H1 (cell line): ENCODE measurements at regions not wholly inside any gene's neighbourhood (a gene's known extent, or its start where the extent isn't known, plus 50 kb on each side); places are given as distances from the start of the nearest gene placed in this dataset.

Experiments used
- BCL11A ChIP-seq, 2 experiments: IDR thresholded peaks; one replicate each; pipeline ENCODE4 v1.6.1; 2011; ENCODE audit warnings: low read depth in 2 of 2, low read length in 2 of 2, mild to moderate bottlenecking in 2 of 2
- BRCA1 ChIP-seq: IDR thresholded peaks from 2 replicates; pipeline ENCODE4 v1.6.1; 2012; ENCODE audit warnings: low read depth, low read length, improper control_type of control experiment
- CBX5 ChIP-seq: fragments of 300-800, 300-1000 bp; sonication (generic); IDR thresholded peaks from 2 replicates; pipeline ENCODE4 v1.7.1; 2016; ENCODE audit warnings: antibody characterized with exemption, low read length, low read depth
- CHD7 ChIP-seq: fragments of 300-600 bp; sonication (generic); IDR thresholded peaks from 2 replicates; pipeline ENCODE4 v1.7.1; 2012; ENCODE audit warnings: low read length, moderate library complexity, mild to moderate bottlenecking, inconsistent platforms; ENCODE audit not compliant: insufficient replicate concordance
- CTBP2 ChIP-seq: IDR thresholded peaks from 2 replicates; pipeline ENCODE4 v1.7.0; 2011; ENCODE audit warnings: borderline replicate concordance, mild to moderate bottlenecking, moderate library complexity, mixed read lengths, low read length; ENCODE audit not compliant: insufficient read depth, insufficient read length
- HDAC2 ChIP-seq, 2 experiments: fragments of 300-600 bp in 1 of 2; sonication (generic) in 1 of 2; IDR thresholded peaks; 2 replicates each; pipeline ENCODE4 v1.6.1; 2011 to 2012; ENCODE audit warnings: low read depth in 2 of 2, low read length in 2 of 2, mild to moderate bottlenecking in 2 of 2, moderate library complexity in 2 of 2, borderline replicate concordance in 1 of 2, inconsistent platforms in 1 of 2
- JUN ChIP-seq: IDR thresholded peaks from 2 replicates; pipeline ENCODE4 v1.6.1; 2011; ENCODE audit warnings: low read depth, mild to moderate bottlenecking, improper control_type of control experiment, low read length
- KDM4A ChIP-seq: IDR thresholded peaks from one replicate; pipeline ENCODE4 v1.7.1; 2012; ENCODE audit warnings: low read depth, mild to moderate bottlenecking, moderate library complexity, low read length, inconsistent platforms; ENCODE audit not compliant: severe bottlenecking
- RBBP5 ChIP-seq: IDR thresholded peaks from 2 replicates; pipeline ENCODE4 v1.7.1; 2012; ENCODE audit warnings: low read depth, mild to moderate bottlenecking, inconsistent platforms, low read length, moderate library complexity, borderline replicate concordance
- SP4 ChIP-seq: IDR thresholded peaks from 2 replicates; pipeline ENCODE4 v1.6.1; 2012; ENCODE audit warnings: low read length, inconsistent platforms
- TBP ChIP-seq: IDR thresholded peaks from 2 replicates; pipeline ENCODE4 v1.6.1; 2011; ENCODE audit warnings: low read depth, low read length, improper control_type of control experiment
- TCF12 ChIP-seq: IDR thresholded peaks from 2 replicates; pipeline ENCODE4 v1.6.1; 2011; ENCODE audit warnings: low read depth, mild to moderate bottlenecking, low read length

- TF ChIP-seq CHD7: no peak
- TF ChIP-seq TCF12: peak; percentile 74; the same call in 1 of the 2 replicates
- TF ChIP-seq CTBP2: no peak
- no peak for TF ChIP-seq BRCA1
- no peak for TF ChIP-seq BCL11A (IDR thresholded peaks at IDR 0.05; ENCODE audit: low read depth in 2 of 2, low read length in 2 of 2)
- no peak for TF ChIP-seq HDAC2 (IDR thresholded peaks at IDR 0.05; ENCODE audit: borderline replicate concordance in 1 of 2, low read depth in 2 of 2, low read length in 2 of 2)
- no peak for TF ChIP-seq CBX5
- TF ChIP-seq JUN: no peak
- TF ChIP-seq SP4: no peak
- no peak for TF ChIP-seq RBBP5
- no peak for TF ChIP-seq TBP
- no peak for TF ChIP-seq KDM4A
Measured at GRCh38 chr16:63714876-63715275, 1407.0 kb downstream of the CDH11 start (continued).
